Activated B cell treated with CpG ODN at 0.5 μM for 24 hours (primary cell): ENCODE measurements at regions not wholly inside any gene's neighbourhood (a gene's known extent, or its start where the extent isn't known, plus 50 kb on each side); places are given as distances from the start of the nearest gene placed in this dataset.

ENCODE experiments used
- ATAC-seq: fragments of 200-7000 bp; cut with Tn5 transposase; one replicate; pipeline ENCODE4 v1.10.0; 2021; ENCODE audit warnings: low read depth, mild to moderate bottlenecking, moderate library complexity
- CTCF ChIA-PET: fragments of 350-600 bp; sonication (Branson Sonifier 250); formaldehyde crosslinking; loops from one replicate; lab custom pipeline; 2021; ENCODE audit warnings: antibody characterized with exemption; lab: Charles Lee
- POLR2A ChIA-PET: fragments of 350-600 bp; sonication (Branson Sonifier 250); formaldehyde crosslinking; loops from one replicate; lab custom pipeline; 2021; ENCODE audit warnings: antibody characterized with exemption; lab: Charles Lee
- DNase-seq: peaks from one replicate; pipeline ENCODE4 v3.0.0; 2022
- H3K27ac Mint-ChIP-seq: one replicate; pipeline ENCODE4 v1.8.0; 2020; ENCODE audit warnings: mixed read lengths
- H3K27me3 Mint-ChIP-seq: one replicate; pipeline ENCODE4 v1.8.0; 2021; ENCODE audit warnings: mixed read lengths
- H3K36me3 Mint-ChIP-seq: one replicate; pipeline ENCODE4 v1.8.0; 2021; ENCODE audit warnings: low read depth, mixed read lengths
- H3K4me1 Mint-ChIP-seq: one replicate; pipeline ENCODE4 v1.8.0; 2021; ENCODE audit warnings: mixed read lengths
- H3K4me3 Mint-ChIP-seq: one replicate; pipeline ENCODE4 v1.8.0; 2020; ENCODE audit warnings: mild to moderate bottlenecking, mixed read lengths
- H3K9me3 Mint-ChIP-seq: one replicate; pipeline ENCODE4 v1.8.0; 2020; ENCODE audit warnings: mixed read lengths
- CTCF ChIP-seq: fragments of 200-600 bp; IDR thresholded peaks from one replicate; pipeline ENCODE4 v1.8.0; 2022; ENCODE audit warnings: antibody characterized with exemption, mild to moderate bottlenecking
- intact Hi-C: fragments of 100-400 bp; cut with micrococcal nuclease; formaldehyde crosslinking; loops from one replicate; pipeline ENCODE4 v1.15.1; 2024

GRCh38 chr4:96675896-96676295 is 836.0 kb downstream of the PDHA2 start:
- no peak overlapping the region for H3K27ac Mint-ChIP-seq
- intact Hi-C loops: no loop called here
- ChIA-PET CTCF (no interaction called here), POLR2A (no interaction called here)
- H3K4me1 Mint-ChIP-seq: no peaks in the 10 kb centered on the region
- no peak overlapping the region for H3K4me3 Mint-ChIP-seq
- peaks cover 1% of the 10 kb centered on the region for H3K9me3 Mint-ChIP-seq
- no peak for TF ChIP-seq CTCF
- ATAC-seq: no peak
- no peaks in the 10 kb centered on the region for H3K27me3 Mint-ChIP-seq
- no peak for DNase-seq
- no peaks in the 10 kb centered on the region for H3K36me3 Mint-ChIP-seq

GRCh38 chr4:96676754-96677435 is 837.0 kb downstream of the PDHA2 start:
- intact Hi-C loops: no loop called here
- no peaks in the 10 kb centered on the region for H3K4me1 Mint-ChIP-seq
- H3K27ac Mint-ChIP-seq: no peak overlapping the region
- H3K4me3 Mint-ChIP-seq: no peak overlapping the region
- ChIA-PET CTCF (no interaction called here), POLR2A (no interaction called here)
- no peaks in the 10 kb centered on the region for H3K27me3 Mint-ChIP-seq
- DNase-seq (no peak), ATAC-seq (no peak)
- H3K36me3 Mint-ChIP-seq: no peaks in the 10 kb centered on the region
- TF ChIP-seq CTCF: no peak
- no peaks in the 10 kb centered on the region for H3K9me3 Mint-ChIP-seq

- H3K36me3 Mint-ChIP-seq: no peaks in the 10 kb centered on the region
- POLR2A ChIA-PET: no interaction called here
- DNase-seq: no peak
- CTCF ChIA-PET: no interaction called here
- TF ChIP-seq CTCF: no peak
- H3K27me3 Mint-ChIP-seq: no peaks in the 10 kb centered on the region
- H3K27ac Mint-ChIP-seq: no peak overlapping the region
- no peak overlapping the region for H3K4me3 Mint-ChIP-seq
- no peak for ATAC-seq
- intact Hi-C loops: no loop called here
- H3K9me3 Mint-ChIP-seq: no peaks in the 10 kb centered on the region
- H3K4me1 Mint-ChIP-seq: no peaks in the 10 kb centered on the region
These were observed 837.6 kb downstream of the PDHA2 start for GRCh38 chr4:96677499-96677898.

- ChIA-PET CTCF (no interaction called here), POLR2A (no interaction called here)
- ATAC-seq (no peak), DNase-seq (no peak)
- Mint-ChIP-seq H3K9me3 (peaks cover 2% of the 10 kb centered on the region), H3K4me1 (no peaks in the 10 kb centered on the region), H3K4me3 (no peak overlapping the region), H3K27ac (no peak overlapping the region), H3K36me3 (no peaks in the 10 kb centered on the region), H3K27me3 (no peaks in the 10 kb centered on the region)
- TF ChIP-seq CTCF: no peak
- intact Hi-C loops: no loop called here
These were observed 841.3 kb downstream of the PDHA2 start for GRCh38 chr4:96681218-96681617.

- Mint-ChIP-seq H3K27me3 (no peaks in the 10 kb centered on the region), H3K9me3 (peaks cover 5% of the 10 kb centered on the region), H3K4me1 (no peaks in the 10 kb centered on the region), H3K36me3 (no peaks in the 10 kb centered on the region), H3K27ac (no peak overlapping the region), H3K4me3 (no peak overlapping the region)
- POLR2A ChIA-PET: no interaction called here
- CTCF ChIA-PET: no interaction called here
- DNase-seq (no peak), ATAC-seq (no peak)
- intact Hi-C loops: no loop called here
- no peak for TF ChIP-seq CTCF
These were observed 845.8 kb downstream of the PDHA2 start for GRCh38 chr4:96685691-96686090.
